ENCODE measurements at regions not wholly inside any gene's neighbourhood (a gene's known extent, or its start where the extent isn't known, plus 50 kb on each side); places are given as distances from the start of the nearest gene placed in this dataset.
"Not testable (repeated sequence)": the region's sequence is repeated elsewhere in the genome, so short reads cannot be mapped to it uniquely, and the experiment has no call there.

DNA sequence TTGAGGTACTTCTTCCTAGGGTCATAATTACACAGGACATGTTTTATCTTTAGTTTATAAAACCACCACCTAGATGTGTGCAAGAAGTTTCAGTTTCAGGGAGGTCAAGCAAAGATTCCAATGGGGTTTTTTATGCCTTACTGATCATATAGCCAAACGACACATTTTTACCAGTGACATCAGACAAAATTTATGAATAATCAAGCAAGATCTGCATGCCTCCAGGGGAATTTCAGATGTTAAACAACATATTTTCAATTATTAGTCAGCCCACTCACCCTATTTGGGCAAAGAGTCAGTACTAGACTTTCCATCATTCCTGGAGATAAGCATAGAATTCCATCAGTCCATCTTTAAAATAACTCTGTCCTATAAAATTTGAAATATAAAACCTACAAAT is 867.4 kb downstream of the KCNT2 start:
- no peak for DNase-seq

DNA sequence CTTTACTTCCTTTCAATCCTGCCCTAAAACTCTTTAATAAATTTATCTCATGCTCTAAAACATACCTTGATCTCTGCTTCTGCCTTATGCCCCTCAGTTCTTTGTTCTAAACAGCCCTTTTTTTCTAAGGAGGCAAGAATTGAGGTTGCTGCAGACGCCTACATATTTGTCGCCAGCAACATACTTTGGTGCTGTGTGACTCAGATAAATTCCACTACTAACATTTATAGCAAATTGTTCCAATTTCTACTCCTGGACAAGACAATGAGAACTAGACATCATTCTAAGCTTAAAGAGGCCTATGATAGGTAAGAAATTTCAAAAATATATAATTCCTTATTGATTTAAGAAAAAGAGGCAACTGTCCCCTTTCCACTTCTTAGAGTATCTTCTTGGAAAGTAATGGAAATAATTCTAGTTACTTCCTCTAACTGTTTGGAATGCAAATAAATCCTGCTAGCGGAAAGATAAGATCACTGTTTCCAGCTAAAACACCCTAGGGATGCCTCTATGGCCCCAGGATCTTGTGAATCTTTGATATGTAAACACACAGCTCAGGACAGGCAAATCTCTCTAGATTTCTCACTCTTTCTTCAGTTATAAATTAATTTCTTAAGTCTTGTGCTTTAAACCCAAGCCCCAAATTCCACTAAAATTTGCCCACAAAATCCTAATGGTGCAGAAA is 869.1 kb downstream of the KCNT2 start:
- no peak for DNase-seq

DNA sequence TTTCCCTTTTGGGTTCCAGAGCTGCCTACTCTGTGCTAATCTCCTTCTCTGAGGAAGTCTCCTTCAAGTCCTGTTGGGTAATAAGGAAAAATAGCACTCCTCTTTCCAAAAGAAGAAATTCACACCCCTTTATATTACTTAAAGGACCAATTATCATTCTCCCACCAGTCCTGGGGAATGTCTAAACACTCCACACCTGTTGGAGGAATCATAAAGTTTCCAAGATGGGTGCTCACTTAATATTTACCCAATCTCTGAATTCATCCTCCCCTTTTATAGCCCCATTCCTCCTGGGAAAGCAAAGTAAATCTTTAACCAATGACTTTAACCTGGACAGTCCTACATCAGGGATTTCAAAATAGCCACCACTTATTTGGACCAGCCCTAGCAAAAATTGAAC is 873.1 kb downstream of the KCNT2 start:
- DNase-seq, result no peak

DNA sequence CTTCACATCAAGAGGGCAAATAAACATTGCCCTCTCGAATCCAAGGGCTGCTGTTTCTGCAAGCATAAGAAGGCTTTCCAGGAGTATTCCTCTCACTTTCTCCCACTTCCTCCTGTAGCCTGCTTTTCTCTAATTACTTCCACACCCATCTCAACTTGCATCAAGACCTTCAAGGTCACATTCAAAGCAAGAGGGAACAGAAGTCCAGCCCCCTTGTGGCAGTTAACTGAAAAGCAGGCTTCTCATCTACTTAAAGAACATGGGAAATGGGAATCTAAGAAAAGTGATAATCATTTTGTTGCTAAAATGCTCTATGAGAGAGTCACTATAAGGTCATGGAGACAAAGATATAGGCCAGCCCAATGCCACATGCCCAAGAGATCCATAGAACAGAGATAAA is 874.4 kb downstream of the KCNT2 start:
- DNase-seq, result peak in 2 of 3 donors; percentile 4 to 6

DNA sequence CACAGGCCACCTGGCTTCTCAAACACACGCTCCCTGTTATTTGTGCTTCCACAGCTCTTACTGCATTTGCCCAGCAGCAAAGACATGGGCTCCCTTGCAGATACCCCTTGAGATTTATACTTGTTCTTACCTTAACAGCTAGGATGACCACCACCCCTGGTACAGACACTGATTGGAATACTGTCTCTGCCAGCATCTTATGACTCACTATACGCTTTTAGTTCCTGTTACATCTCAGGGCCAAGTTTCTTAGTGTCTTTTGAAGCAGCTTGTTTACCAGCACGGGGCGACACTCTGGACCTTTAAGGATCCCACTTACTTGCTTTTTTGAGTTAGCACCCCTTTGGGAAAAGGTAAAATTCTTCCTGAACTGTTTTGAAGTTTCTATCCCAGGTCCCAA is 874.8 kb downstream of the KCNT2 start:
- no peak for DNase-seq

DNA sequence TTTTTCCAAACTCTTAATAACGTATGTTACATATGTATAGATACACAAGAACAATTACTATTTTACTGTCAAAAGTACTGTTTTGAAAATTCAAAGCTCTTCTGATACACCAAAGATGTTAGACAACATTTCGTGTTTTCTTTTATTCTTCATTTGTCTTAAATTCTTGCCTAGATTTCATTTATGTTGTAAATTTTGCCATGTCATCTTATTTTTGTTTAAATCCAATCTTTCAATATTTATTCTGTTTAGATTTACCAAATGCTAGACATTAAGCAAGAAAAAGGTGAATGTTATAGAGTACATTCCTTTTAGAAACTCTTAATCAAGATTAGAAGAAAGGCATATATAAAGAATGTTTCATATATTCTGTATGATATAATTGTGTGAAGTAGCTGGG is 876.9 kb downstream of the KCNT2 start:
- DNase-seq, result no peak

DNA sequence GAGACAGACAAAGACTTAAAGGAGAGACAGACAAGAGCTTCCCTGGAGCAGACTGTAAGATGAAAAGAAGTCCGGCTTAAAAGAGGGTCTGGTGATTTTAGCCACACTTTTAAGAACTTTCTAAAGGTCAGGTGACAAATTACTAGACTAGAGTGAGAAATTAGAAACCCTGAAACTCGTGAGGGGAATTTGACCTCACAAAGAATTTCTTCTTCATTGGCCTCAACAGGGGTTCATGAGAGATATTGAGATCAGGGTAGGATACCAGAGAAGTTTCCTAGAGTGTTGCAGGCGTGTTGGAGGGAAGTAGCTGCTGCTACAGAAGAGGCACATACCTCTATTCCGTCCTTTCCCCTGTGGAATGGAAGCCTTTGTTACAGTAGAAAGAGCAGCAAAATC is 884.4 kb downstream of the KCNT2 start:
- no peak for DNase-seq

DNA sequence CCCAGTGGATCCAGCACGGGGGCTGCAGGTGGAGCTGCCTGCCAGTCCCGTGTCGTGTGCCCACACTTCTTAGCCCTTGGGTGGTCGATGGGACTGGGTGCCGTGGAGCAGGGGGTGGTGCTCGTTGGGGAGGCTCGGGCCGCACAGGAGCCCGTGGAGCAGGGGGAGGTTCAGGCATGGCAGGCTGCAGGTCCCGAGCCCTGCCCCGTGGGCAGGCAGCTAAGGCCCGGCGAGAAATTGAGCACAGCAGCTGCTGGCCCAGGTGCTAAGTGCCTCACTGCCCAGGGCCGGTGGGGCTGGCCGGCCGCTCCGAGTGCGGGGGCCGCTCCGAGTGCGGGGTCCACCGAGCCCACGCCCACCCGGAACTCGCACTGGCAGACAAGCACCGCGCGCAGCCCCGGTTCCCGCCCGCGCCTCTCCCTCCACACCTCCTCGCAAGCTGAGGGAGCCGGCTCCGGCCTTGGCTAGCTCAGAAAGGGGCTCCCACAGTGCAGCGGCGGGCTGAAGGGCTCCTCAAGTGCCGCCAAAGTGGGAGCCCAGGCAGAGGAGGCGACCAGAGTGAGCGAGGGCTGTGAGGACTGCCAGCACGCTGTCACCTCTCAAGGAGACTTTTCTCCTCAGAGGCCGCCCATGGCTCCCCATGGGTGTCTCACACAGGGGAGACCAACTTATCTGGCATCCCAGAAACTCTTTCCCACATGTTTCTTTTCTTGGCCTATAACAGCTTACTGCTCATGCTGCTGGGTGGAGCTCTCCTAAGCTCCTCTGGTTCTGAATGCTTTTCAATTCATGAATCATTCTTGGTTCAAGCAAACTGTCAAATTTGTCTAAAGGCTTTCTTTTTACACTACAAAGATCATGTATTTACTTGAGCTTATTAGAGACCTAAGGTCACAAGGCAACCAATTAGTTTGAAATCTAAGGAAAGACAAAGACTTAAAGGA is 885.1 kb downstream of the KCNT2 start:
- DNase-seq, result not testable (repeated sequence)

DNA sequence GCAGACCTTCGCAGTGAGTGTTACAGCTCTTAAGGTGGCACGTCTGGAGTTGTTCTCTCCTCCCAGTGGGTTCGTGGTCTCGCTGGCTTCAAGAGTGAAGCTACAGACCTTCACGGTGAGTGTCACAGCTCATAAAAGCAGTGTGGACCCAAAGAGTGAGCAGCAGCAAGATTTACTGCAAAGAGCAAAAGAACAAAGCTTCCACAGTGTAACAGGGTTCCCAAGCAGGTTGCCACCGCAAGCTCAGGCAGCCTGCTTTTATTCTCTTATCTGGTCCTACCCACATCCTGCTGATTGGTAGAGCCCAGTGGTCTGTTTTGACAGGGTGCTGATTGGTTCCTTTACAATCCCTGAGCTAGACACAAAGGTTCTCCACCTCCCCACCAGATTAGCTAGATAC is 886.1 kb downstream of the KCNT2 start:
- not testable (repeated sequence) for DNase-seq

DNA sequence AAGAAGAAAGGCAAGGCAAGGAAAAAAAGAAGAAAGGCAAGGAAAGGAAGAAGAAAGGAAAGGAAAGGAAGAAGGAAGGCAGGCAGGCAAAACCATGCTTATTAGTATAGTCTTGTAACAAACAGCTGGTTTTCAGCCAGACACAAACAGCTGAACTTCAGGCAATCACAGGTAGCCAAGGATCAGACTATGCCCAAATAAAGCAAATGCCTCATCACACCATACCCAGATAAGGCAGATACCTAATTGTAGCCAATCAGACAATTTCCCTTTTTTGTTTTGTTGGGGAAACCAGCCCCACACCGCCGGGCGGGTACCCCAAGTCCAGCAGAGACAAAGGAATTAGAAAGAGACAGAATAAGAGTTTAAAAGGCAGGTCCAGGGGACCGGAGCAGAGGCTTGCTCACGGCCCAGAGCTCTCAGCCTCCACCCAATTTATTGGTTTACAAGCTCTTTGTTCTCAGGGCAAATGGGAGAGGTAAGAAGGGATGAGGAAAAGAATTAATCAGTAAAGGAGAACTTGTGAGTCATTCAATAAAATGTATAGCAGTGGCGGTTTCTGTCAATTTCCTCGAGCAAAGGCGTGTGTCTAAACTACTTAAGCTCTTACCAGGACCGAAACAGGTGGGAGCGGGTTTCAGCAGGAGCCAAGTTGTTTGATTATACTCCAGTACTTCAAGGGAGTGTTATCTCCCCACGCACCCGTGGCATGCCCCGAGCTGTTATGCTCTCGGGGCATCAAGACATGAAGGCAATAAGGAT is 886.8 kb downstream of the KCNT2 start:
- DNase-seq, result no peak

DNA sequence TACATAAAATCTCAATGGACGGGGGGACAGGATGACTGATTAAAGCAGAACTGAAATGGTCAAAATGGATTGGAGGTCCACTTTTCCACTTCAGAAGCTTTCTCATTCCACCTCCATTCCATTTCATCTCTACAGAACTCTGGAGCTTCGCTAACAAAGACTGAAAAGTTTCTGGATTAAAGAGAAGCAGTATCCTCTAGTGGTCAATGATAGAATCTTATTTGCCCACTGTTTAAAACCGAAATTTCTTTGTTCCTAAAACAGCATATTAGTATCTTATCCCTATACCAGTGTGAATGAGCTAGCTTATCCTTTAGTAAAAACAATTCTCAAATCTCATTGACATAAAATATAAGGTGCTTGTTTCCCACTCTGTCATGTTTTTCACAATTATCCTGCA is 890.6 kb downstream of the KCNT2 start:
- no peak for DNase-seq

DNA sequence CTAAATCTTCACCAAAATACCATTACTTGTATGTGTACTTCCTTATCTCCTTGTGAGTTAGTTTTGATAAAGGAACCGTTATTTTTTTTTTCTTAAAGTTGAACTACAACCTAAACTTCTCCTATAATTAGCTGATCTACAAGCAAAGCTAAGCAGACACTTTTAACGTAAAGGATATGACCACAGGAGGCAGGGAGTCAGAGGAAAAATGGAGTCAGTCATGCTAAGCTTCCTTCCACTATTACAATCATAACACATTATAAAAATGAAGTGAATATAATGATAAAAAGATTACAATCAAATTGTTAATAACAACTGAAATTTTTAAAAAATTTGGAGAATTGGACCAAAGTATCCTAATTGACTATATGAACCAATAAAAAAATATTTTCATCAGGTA is 892.6 kb downstream of the KCNT2 start:
- DNase-seq, result no peak

DNA sequence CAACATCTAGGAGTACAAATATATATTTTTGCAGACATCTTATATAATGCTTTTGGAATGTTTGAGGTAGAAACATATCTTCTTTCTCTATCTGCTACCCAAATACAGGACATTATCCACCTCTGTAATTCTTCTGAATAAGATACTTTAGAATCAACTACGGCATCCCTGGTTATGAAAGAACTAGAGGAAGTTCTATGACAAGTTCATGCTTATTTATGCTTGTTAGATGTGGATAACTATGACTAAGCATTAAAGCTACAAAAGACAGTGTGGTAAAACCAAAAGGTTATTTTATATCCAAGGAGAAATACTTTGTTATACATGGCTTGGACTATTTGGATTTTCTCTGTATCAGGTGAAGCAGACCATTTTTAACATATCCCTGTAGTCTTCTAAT is 894.0 kb downstream of the KCNT2 start:
- peak in 1 of 3 donors; percentile 6 for DNase-seq

DNA sequence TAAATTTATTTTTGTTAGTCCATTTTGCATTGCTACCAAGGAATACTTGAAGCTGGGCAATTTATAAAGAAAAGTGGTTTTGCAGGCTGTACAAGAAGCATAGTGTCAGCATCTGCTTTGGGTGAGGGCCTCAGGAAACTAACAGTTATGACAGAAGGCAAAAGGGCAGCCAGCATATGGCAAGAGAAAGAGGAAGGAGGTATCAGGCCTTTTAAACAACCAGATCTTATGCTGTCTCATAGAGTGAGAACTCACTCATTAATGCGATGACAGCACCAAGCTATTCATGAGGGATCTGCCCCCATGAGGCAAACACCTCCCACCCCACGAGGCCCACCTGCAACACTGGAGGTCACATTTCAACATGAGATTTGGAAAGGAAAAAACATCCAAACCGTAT is 898.4 kb downstream of the KCNT2 start:
- DNase-seq, result peak in 2 of 3 donors; percentile 1 to 5

DNA sequence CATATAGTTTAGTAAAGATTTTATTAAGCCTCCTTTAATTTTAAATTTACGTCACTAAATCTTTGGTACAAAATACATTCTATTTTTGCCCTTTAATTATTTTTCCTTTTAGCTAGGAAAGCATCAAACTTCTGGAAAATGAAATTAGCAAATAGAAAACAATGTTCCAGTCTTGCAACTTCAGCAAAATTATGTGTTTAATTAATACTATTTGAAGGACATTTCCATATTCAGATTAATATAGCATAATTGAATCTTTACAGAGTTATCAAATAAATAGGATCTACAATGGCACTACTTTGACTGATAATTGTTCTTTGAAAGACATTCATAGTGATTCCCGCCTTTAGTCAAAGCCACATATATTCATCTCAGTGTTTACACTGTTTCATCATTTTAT is 904.2 kb downstream of the KCNT2 start:
- no peak for DNase-seq

DNA sequence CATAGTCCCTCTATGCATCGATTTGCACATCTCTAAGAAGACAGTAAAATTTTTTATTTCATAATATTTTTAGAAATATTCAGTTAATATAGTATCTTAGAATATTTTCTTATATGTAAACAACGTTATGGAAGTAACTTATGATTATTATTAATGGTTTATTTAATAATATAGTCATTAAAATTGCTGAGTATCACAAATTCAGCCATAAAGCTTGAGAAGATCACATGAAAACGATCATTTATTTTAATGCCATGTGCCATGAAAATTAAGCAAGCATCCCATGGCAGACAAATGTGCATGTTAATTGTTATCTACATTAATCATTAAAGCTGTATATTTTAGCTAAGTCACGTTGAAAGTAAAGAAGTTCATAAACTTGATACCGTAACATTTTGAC is 907.1 kb downstream of the KCNT2 start:
- DNase-seq, result no peak

DNA sequence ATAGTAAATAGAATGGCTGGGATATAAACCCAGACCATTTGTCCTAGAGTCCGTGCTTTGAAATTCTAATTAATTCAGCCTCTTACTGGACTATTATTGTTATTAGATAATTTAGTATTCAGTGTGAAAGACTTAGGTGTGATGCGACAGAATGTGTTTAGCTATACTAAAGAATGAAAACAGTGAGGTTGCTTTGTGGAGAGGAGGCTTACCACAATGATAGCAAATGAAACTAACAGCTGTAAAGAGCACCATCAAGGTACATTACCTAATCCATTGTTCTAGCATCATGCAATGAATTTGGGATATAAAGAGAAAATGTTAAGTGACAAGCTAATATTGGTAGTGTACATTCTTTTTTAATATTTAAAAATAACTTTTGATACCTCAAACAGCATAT is 911.1 kb downstream of the KCNT2 start:
- no peak for DNase-seq

DNA sequence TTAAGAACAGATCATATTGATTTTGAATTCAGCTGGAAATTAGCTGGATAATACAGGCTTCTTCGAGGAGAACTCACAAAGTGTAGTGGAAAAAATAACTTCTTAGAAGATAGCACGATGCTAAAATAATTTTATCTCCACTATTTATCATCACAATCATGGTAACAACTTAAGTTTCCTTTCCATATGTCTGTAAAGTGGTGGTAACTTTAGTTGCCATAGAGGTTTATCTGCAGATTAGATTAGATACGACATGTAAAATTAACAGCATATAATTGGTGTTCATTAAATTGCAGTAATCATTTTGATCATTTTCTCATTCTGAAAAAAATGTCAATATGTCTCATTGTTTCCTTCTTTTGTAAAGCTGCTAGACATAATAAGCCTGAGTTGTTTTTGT is 921.5 kb downstream of the KCNT2 start:
- DNase-seq, result no peak

DNA sequence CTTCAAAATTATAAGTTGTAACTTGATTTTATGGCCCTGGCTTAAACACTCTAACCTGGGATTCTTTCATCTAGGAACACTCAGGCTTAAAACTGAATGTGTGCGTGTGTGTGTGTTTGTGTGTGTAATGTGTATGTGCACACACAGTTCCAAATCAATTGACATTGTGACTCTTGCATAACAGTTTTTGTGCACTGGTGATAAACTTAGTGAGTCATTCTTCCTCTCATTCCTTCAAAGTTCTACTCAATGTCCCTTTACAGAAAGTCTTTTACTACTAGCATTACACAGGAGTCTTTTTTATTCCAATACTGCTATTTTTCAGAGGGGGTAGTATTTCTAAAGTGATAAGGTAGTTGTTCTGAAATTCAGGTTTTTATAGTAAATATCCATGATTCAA is 943.6 kb downstream of the KCNT2 start:
- DNase-seq, result no peak

DNA sequence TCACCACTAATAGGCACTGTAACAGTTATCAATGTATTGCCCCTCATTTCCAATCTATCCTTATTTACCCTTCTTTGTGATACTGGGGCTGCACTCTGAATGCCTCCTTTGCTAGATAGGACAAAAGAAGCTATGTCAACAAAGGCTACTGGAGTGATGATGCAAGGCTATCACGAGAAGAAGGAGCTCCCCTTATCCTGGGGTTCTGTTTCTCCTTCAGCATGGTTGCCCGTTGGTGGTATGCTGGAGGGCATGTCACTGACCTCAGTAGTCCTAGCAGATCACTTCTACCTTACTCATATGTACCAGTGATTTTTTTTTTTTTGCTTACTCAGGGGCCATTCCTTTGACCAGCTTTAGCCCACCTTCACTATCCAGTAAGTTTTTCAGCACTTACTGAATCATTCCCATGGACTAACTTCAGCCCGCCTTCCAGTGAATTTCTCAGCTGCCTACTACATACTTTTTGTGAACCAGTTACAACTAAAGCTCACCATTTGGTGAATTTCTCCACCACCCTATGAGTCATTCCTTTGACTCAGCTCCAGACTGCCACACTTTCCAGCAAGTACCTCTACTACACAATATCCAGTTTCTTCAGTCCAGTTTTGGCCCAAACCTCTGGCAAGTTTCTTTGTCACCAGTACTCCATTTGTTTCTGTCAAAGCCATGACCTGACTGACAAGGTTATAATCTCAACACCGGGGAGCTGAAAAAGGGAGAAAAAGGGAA is 944.5 kb downstream of the KCNT2 start:
- peak in 1 of 3 donors; percentile 2 for DNase-seq

DNA sequence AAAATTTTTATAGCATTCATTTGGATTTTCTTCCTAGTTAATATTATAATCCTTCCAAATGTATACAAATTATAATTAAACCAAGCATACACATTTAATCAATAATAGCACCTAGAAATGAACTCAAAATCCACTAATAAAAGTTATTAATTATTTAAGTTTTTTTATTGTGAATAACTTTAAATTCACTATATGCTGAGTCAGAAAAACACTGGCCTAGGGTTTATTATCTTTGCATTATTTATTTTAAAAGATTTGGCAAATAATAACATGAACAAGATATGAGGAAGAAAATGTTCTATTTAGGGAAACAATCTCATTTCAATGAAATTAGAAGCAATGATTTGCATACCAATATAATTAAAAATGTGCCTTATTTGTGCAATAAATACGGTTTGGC is 951.5 kb downstream of the KCNT2 start:
- no peak for DNase-seq

DNA sequence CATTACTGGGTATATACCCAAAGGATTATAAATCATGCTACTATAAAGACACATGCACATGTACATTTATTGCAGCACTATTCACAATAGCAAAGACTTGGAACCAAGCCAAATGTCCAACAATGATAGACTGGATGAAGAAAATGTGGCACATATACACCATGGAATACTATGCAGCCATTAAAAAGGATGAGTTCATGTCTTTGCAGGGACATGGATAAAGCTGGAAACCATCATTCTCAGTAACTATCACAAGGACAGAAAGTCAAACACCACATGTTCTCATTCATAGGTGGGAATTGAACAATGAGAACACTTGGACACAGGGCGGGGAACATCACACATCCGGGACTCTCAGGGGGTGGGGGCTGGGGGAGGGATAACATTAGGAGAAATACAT is 959.4 kb downstream of the KCNT2 start:
- DNase-seq, result not testable (repeated sequence)

DNA sequence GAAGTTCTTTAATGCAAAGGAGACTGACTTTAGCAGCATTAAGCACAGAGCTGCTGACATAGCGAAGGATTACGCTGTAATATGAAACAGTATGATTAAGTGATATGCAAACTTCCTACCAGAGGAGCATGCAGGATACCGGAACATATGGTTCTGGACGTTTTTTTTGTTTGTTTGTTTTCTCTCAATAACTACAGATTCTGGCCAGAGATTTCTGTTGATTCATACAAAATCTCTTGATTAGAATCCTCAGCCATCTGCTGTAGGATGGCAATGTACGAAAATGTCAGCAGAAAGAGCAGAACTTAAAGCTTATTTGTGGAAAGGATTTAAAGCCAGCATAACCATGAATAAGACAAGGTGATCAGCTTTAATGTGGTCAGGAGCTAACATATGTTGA is 970.7 kb downstream of the KCNT2 start:
- no peak for DNase-seq
